ENCODE measurements at regions not wholly inside any gene's neighbourhood (a gene's known extent, or its start where the extent isn't known, plus 50 kb on each side); places are given as distances from the start of the nearest gene placed in this dataset.

GRCh38 chr17:13346081-13346533, 255.6 kb downstream of the HS3ST3A1 start:
- H4K20me1 ChIP-seq (ENCODE audit: insufficient read depth, low read length, poor library complexity, severe bottlenecking) = no peaks in the 10 kb centered on the region
- no peak overlapping the region for H3K4me2 ChIP-seq (ENCODE audit: low read depth, low read length, poor library complexity, severe bottlenecking)
- TF ChIP-seq CTCF (conservative IDR thresholded peaks at IDR 0.05; ENCODE audit: low read length) (no peak), EZH2phosphoT487 (IDR thresholded peaks at IDR 0.05; ENCODE audit: borderline replicate concordance) (no peak)
- 0 out of 2 replicates have a peak, but pooled peaks cover 2% of the 10 kb centered on the region for H3K9me3 ChIP-seq (ENCODE audit: insufficient read depth, low read depth, low read length)
- H3K9me2 ChIP-seq (replicated peaks; ENCODE audit: low read depth, low read length) = no peaks in the 10 kb centered on the region
- no peaks in the 10 kb centered on the region for H3K36me3 ChIP-seq (ENCODE audit: insufficient read depth, low read length)
- H3K27me3 ChIP-seq (ENCODE audit: insufficient read depth, low read length, poor library complexity, severe bottlenecking) = no peaks in the 10 kb centered on the region
- no peak overlapping the region for H3K9ac ChIP-seq (ENCODE audit: low read depth, low read length, poor library complexity, severe bottlenecking)
- H3K4me3 ChIP-seq (ENCODE audit: low read length, poor library complexity, severe bottlenecking) = no peak overlapping the region
- H2AFZ ChIP-seq (ENCODE audit: low read length) = no peak overlapping the region
- H3K4me1 ChIP-seq (ENCODE audit: insufficient read depth, low read length, poor library complexity, severe bottlenecking) = no peaks in the 10 kb centered on the region
- no peaks in the 10 kb centered on the region for H3K79me2 ChIP-seq (ENCODE audit: insufficient read depth, low read length)
- H3F3A ChIP-seq (ENCODE audit: low read depth) = no peaks in the 10 kb centered on the region

GRCh38 chr17:13338421-13338820, 263.3 kb downstream of the HS3ST3A1 start:
- Histone ChIP-seq H3K79me2 (ENCODE audit: insufficient read depth, low read length) (no peaks in the 10 kb centered on the region), H3K4me1 (ENCODE audit: insufficient read depth, low read length, poor library complexity, severe bottlenecking) (no peaks in the 10 kb centered on the region), H3K27me3 (ENCODE audit: insufficient read depth, low read length, poor library complexity, severe bottlenecking) (no peaks in the 10 kb centered on the region), H3K9me3 (ENCODE audit: insufficient read depth, low read depth, low read length) (no peaks in the 10 kb centered on the region), H3K4me2 (ENCODE audit: low read depth, low read length, poor library complexity, severe bottlenecking) (no peak overlapping the region), H3K9me2 (replicated peaks; ENCODE audit: low read depth, low read length) (no peaks in the 10 kb centered on the region), H3F3A (ENCODE audit: low read depth) (no peaks in the 10 kb centered on the region), H3K9ac (ENCODE audit: low read depth, low read length, poor library complexity, severe bottlenecking) (no peak overlapping the region), H4K20me1 (ENCODE audit: insufficient read depth, low read length, poor library complexity, severe bottlenecking) (no peaks in the 10 kb centered on the region), H3K4me3 (ENCODE audit: low read length, poor library complexity, severe bottlenecking) (no peak overlapping the region), H2AFZ (ENCODE audit: low read length) (no peak overlapping the region), H3K36me3 (ENCODE audit: insufficient read depth, low read length) (no peaks in the 10 kb centered on the region)
- no peak for TF ChIP-seq CTCF (conservative IDR thresholded peaks at IDR 0.05; ENCODE audit: low read length)
- TF ChIP-seq EZH2phosphoT487 (IDR thresholded peaks at IDR 0.05; ENCODE audit: borderline replicate concordance) = no peak

- Histone ChIP-seq H3K36me3 (ENCODE audit: insufficient read depth, low read length) (no peaks in the 10 kb centered on the region), H3K79me2 (ENCODE audit: insufficient read depth, low read length) (no peaks in the 10 kb centered on the region), H4K20me1 (ENCODE audit: insufficient read depth, low read length, poor library complexity, severe bottlenecking) (no peaks in the 10 kb centered on the region), H3K9me2 (replicated peaks; ENCODE audit: low read depth, low read length) (no peaks in the 10 kb centered on the region), H3K4me1 (ENCODE audit: insufficient read depth, low read length, poor library complexity, severe bottlenecking) (no peaks in the 10 kb centered on the region), H3F3A (ENCODE audit: low read depth) (no peaks in the 10 kb centered on the region), H3K4me3 (ENCODE audit: low read length, poor library complexity, severe bottlenecking) (no peak overlapping the region), H3K27me3 (ENCODE audit: insufficient read depth, low read length, poor library complexity, severe bottlenecking) (no peaks in the 10 kb centered on the region), H2AFZ (ENCODE audit: low read length) (no peak overlapping the region), H3K4me2 (ENCODE audit: low read depth, low read length, poor library complexity, severe bottlenecking) (no peak overlapping the region), H3K9me3 (ENCODE audit: insufficient read depth, low read depth, low read length) (no peaks in the 10 kb centered on the region), H3K9ac (ENCODE audit: low read depth, low read length, poor library complexity, severe bottlenecking) (no peak overlapping the region)
- TF ChIP-seq EZH2phosphoT487 (IDR thresholded peaks at IDR 0.05; ENCODE audit: borderline replicate concordance) (no peak), CTCF (conservative IDR thresholded peaks at IDR 0.05; ENCODE audit: low read length) (peak; percentile 58)
These were observed 263.8 kb downstream of the HS3ST3A1 start for GRCh38 chr17:13337864-13338371.
